H9 (cell line): ENCODE measurements at regions not wholly inside any gene's neighbourhood (a gene's known extent, or its start where the extent isn't known, plus 50 kb on each side); places are given as distances from the start of the nearest gene placed in this dataset.

Source experiments
- DNase-seq: peaks from one replicate; pipeline ENCODE4 v3.0.0-alpha.2; 2017
- H2AFZ ChIP-seq: one replicate; pipeline ENCODE4 v1.6.1; 2013; ENCODE audit warnings: mild to moderate bottlenecking, low read length, control low read depth, moderate library complexity
- H2AK5ac ChIP-seq: 2 replicates; pipeline ENCODE4 v1.6.1; 2013; ENCODE audit warnings: low read length, control low read depth, mixed read lengths; ENCODE audit not compliant: insufficient read length
- H2BK120ac ChIP-seq: one replicate; pipeline ENCODE4 v1.6.1; 2013; ENCODE audit warnings: low read depth, mild to moderate bottlenecking, low read length, control low read depth, inconsistent platforms; ENCODE audit not compliant: poor library complexity, severe bottlenecking
- H2BK12ac ChIP-seq: 2 replicates; pipeline ENCODE4 v1.6.1; 2013; ENCODE audit warnings: low read length, control low read depth, mixed read lengths, low read depth; ENCODE audit not compliant: insufficient read length
- H2BK15ac ChIP-seq: 2 replicates; pipeline ENCODE4 v1.6.1; 2013; ENCODE audit warnings: low read depth, low read length, control low read depth
- H2BK20ac ChIP-seq: one replicate; pipeline ENCODE4 v1.6.1; 2013; ENCODE audit warnings: low read depth, mild to moderate bottlenecking, low read length, control low read depth, inconsistent platforms; ENCODE audit not compliant: poor library complexity, severe bottlenecking
- H2BK5ac ChIP-seq: 2 replicates; pipeline ENCODE4 v1.6.1; 2013; ENCODE audit warnings: low read length, control low read depth, mixed read lengths; ENCODE audit not compliant: insufficient read length
- H3K14ac ChIP-seq: 2 replicates; pipeline ENCODE4 v1.6.1; 2013; ENCODE audit warnings: low read length, control low read depth; ENCODE audit not compliant: insufficient read depth
- H3K18ac ChIP-seq: 2 replicates; pipeline ENCODE4 v1.6.1; 2013; ENCODE audit warnings: low read depth, mild to moderate bottlenecking, mixed read lengths, low read length, control low read depth; ENCODE audit not compliant: insufficient read length
- H3K23ac ChIP-seq: 2 replicates; pipeline ENCODE4 v1.6.1; 2013; ENCODE audit warnings: low read length, control low read depth, mixed read lengths, low read depth; ENCODE audit not compliant: insufficient read length
- H3K23me2 ChIP-seq: 2 replicates; pipeline ENCODE4 v1.6.1; 2013; ENCODE audit warnings: low read depth, mild to moderate bottlenecking, mixed read lengths, low read length, control low read depth; ENCODE audit not compliant: insufficient read length, poor library complexity, severe bottlenecking
- H3K27ac ChIP-seq: 2 replicates; pipeline ENCODE4 v1.5.1; 2013; ENCODE audit warnings: low read length, control low read depth, mixed read lengths, low read depth; ENCODE audit not compliant: insufficient read length
- H3K27me3 ChIP-seq: 2 replicates; pipeline ENCODE4 v1.6.1; 2013; ENCODE audit warnings: low read length, control low read depth, inconsistent platforms; ENCODE audit not compliant: insufficient read depth
- H3K4ac ChIP-seq: 2 replicates; pipeline ENCODE4 v1.6.1; 2013; ENCODE audit warnings: low read depth, mild to moderate bottlenecking, control low read depth, inconsistent platforms, low read length, moderate library complexity
- H3K4me1 ChIP-seq: 2 replicates; pipeline ENCODE4 v1.6.1; 2013; ENCODE audit warnings: low read length, control low read depth, inconsistent platforms; ENCODE audit not compliant: insufficient read depth
- H3K4me2 ChIP-seq: 2 replicates; pipeline ENCODE4 v1.6.1; 2013; ENCODE audit warnings: low read length, control low read depth, mixed read lengths; ENCODE audit not compliant: insufficient read length, insufficient read depth
- H3K56ac ChIP-seq: 2 replicates; pipeline ENCODE4 v1.6.1; 2013; ENCODE audit warnings: low read depth, mild to moderate bottlenecking, mixed read lengths, low read length, control low read depth; ENCODE audit not compliant: insufficient read length
- H3K79me1 ChIP-seq: 2 replicates; pipeline ENCODE4 v1.6.1; 2013; ENCODE audit warnings: low read depth, mild to moderate bottlenecking, moderate library complexity, low read length, control low read depth, inconsistent platforms; ENCODE audit not compliant: insufficient read depth, poor library complexity, severe bottlenecking
- H3K79me2 ChIP-seq: 2 replicates; pipeline ENCODE4 v1.6.1; 2013; ENCODE audit warnings: low read length, control low read depth, inconsistent platforms; ENCODE audit not compliant: insufficient read depth
- H3K9ac ChIP-seq: 2 replicates; pipeline ENCODE4 v1.6.1; 2013; ENCODE audit warnings: low read length, control low read depth, mixed read lengths; ENCODE audit not compliant: insufficient read length; ENCODE audit errors: extremely low read depth
- H3K9me3 ChIP-seq: one replicate; pipeline ENCODE4 v1.6.1; 2013; ENCODE audit warnings: low read depth, low read length, inconsistent platforms; ENCODE audit not compliant: control insufficient read depth
- H3T11ph ChIP-seq: one replicate; pipeline ENCODE4 v1.6.1; 2013; ENCODE audit warnings: mild to moderate bottlenecking, low read length, control low read depth, inconsistent platforms
- H4K20me1 ChIP-seq: one replicate; pipeline ENCODE4 v1.6.1; 2013; ENCODE audit not compliant: control insufficient read depth, insufficient read length, insufficient read depth
- H4K5ac ChIP-seq: 2 replicates; pipeline ENCODE4 v1.6.1; 2013; ENCODE audit warnings: low read depth, mild to moderate bottlenecking, mixed read lengths, low read length, control low read depth; ENCODE audit not compliant: insufficient read length
- H4K8ac ChIP-seq: replicated peaks from 2 replicates; pipeline ENCODE4 v1.6.1; 2013; ENCODE audit warnings: low read length, control low read depth, mixed read lengths, low read depth; ENCODE audit not compliant: insufficient read length
- H4K91ac ChIP-seq: 2 replicates; pipeline ENCODE4 v1.6.1; 2013; ENCODE audit warnings: low read depth, mild to moderate bottlenecking, moderate library complexity, mixed read lengths, low read length, control low read depth; ENCODE audit not compliant: insufficient read length
- H3K27ac Mint-ChIP-seq, 3 experiments: 2 replicates in 2 of 3; 3 replicates in 1 of 3; pipeline ENCODE4 v1.8.0; 2020 to 2021; ENCODE audit warnings: mixed read lengths in 3 of 3, mild to moderate bottlenecking in 1 of 3, moderate library complexity in 1 of 3
- H3K27me3 Mint-ChIP-seq: 2 replicates; pipeline ENCODE4 v1.8.0; 2021; ENCODE audit warnings: low read depth, mild to moderate bottlenecking, moderate library complexity, mixed read lengths
- H3K36me3 Mint-ChIP-seq, 3 experiments: 2 replicates in 2 of 3; 3 replicates in 1 of 3; pipeline ENCODE4 v1.8.0; 2020 to 2021; ENCODE audit warnings: low read depth in 3 of 3, mixed read lengths in 3 of 3; ENCODE audit not compliant: insufficient read depth in 1 of 3
- H3K4me1 Mint-ChIP-seq, 2 experiments: 2 replicates each; pipeline ENCODE4 v1.8.0; 2020; ENCODE audit warnings: mixed read lengths in 2 of 2
- H3K4me3 Mint-ChIP-seq, 2 experiments: 2 replicates in 1 of 2; 3 replicates in 1 of 2; pipeline ENCODE4 v1.8.0; 2020 to 2021; ENCODE audit warnings: mild to moderate bottlenecking in 2 of 2, mixed read lengths in 2 of 2, moderate library complexity in 1 of 2
- H3K9me3 Mint-ChIP-seq, 2 experiments: 2 replicates in 1 of 2; 3 replicates in 1 of 2; pipeline ENCODE4 v1.8.0; 2020; ENCODE audit warnings: mild to moderate bottlenecking in 2 of 2, mixed read lengths in 2 of 2, moderate library complexity in 1 of 2
- WGBS: extraction: QIAGEN DNeasy Blood & Tissue Kit; methylation state at CpG from one replicate; pipeline ENCODE4 v1.1.7; 2013; ENCODE audit warnings: missing lambda C conversion rate, low lambda C conversion rate, mixed read lengths; ENCODE audit not compliant: insufficient read length; ENCODE audit errors: extremely low coverage; 5-methylcytosine and 5-hydroxymethylcytosine counted together
- TF ChIP-seq, protein P1 (sequence below): fragments of 200-600 bp; sonication (generic); conservative IDR thresholded peaks from 3 replicates; pipeline ENCODE4 v1.8.0; 2021; ENCODE audit warnings: antibody characterized with exemption, mild to moderate bottlenecking

DNA sequence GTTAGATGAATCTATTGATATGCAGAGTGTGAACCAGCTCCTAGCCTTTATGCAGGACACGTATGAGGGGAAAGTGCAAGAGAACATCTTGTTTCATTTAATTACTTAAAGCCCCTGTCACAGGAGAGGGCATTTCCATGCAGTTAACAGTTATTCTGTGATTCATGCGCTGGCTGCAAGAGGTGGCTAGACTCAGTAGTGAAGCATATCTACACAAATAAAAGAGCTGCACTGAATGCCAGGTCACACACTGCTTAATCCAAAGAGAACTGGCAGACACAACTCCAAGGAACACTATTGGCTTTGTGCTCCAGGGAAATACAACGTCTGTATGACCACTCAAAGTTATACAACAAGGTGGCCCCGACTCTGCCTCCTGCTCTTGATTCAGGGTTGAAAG, 394.1 kb downstream of the C12orf75 start:
- Mint-ChIP-seq H3K27ac (no peak overlapping the region), H3K4me1 (peaks cover 24 to 32% of the 10 kb centered on the region in 2 experiments), H3K27me3 (no peaks in the 10 kb centered on the region), H3K36me3 (no peaks in the 10 kb centered on the region; a peak in 1 of 7 replicates), H3K9me3 (no peaks in the 10 kb centered on the region), H3K4me3 (no peak overlapping the region)
- Histone ChIP-seq H3T11ph (no peak overlapping the region), H3K23ac (no peak overlapping the region), H4K91ac (no peak overlapping the region), H3K4ac (no peak overlapping the region), H3K4me2 (no peak overlapping the region), H3K14ac (no peak overlapping the region), H2AFZ (no peak overlapping the region), H3K4me1 (no peaks in the 10 kb centered on the region; the same call in 1 of the 2 replicates), H3K23me2 (no peaks in the 10 kb centered on the region), H4K20me1 (no peaks in the 10 kb centered on the region), H2BK15ac (no peak overlapping the region), H2BK5ac (no peak overlapping the region), H2BK12ac (no peak overlapping the region), H3K18ac (no peak overlapping the region), H2BK120ac (no peak overlapping the region), H3K27me3 (no peaks in the 10 kb centered on the region), H2AK5ac (no peak overlapping the region), H3K27ac (no peak overlapping the region), H2BK20ac (no peak overlapping the region), H3K9me3 (no peaks in the 10 kb centered on the region), H3K79me1 (no peaks in the 10 kb centered on the region), H4K8ac (no peak overlapping the region), H3K9ac (no peak overlapping the region), H3K79me2 (no peaks in the 10 kb centered on the region), H4K5ac (no peak overlapping the region), H3K56ac (no peak overlapping the region)
- no peak for DNase-seq
- no CpG with 5 or more reads among the region's 4 CpGs for WGBS
- TF ChIP-seq, protein P1, sequence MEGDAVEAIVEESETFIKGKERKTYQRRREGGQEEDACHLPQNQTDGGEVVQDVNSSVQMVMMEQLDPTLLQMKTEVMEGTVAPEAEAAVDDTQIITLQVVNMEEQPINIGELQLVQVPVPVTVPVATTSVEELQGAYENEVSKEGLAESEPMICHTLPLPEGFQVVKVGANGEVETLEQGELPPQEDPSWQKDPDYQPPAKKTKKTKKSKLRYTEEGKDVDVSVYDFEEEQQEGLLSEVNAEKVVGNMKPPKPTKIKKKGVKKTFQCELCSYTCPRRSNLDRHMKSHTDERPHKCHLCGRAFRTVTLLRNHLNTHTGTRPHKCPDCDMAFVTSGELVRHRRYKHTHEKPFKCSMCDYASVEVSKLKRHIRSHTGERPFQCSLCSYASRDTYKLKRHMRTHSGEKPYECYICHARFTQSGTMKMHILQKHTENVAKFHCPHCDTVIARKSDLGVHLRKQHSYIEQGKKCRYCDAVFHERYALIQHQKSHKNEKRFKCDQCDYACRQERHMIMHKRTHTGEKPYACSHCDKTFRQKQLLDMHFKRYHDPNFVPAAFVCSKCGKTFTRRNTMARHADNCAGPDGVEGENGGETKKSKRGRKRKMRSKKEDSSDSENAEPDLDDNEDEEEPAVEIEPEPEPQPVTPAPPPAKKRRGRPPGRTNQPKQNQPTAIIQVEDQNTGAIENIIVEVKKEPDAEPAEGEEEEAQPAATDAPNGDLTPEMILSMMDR = no peak
